ENCODE measurements at regions not wholly inside any gene's neighbourhood (a gene's known extent, or its start where the extent isn't known, plus 50 kb on each side); places are given as distances from the start of the nearest gene placed in this dataset.

GRCh38 chr2:184072470-184072869 is 525.9 kb upstream of the ZNF804A start:
- no peak for TF ChIP-seq POLR2AphosphoS5 (IDR thresholded peaks at IDR 0.05; ENCODE audit: low read depth, low read length)
- TF ChIP-seq TAF1 (IDR thresholded peaks at IDR 0.05; ENCODE audit: borderline replicate concordance, low read depth, low read length): no peak
- no peak for TF ChIP-seq POLR2A (IDR thresholded peaks at IDR 0.05; ENCODE audit: low read depth, low read length)
